H1 (cell line): ENCODE measurements at regions not wholly inside any gene's neighbourhood (a gene's known extent, or its start where the extent isn't known, plus 50 kb on each side); places are given as distances from the start of the nearest gene placed in this dataset.

Source experiments
- CTCF ChIA-PET: fragments of 300-600 bp; sonication (Branson Sonifier 250); formaldehyde crosslinking; loops from one replicate; lab custom pipeline; 2021; ENCODE audit not compliant: partially characterized antibody; lab: Charles Lee
- POLR2A ChIA-PET: fragments of 300-600 bp; sonication (Branson Sonifier 250); formaldehyde crosslinking; loops from one replicate; lab custom pipeline; 2021; ENCODE audit warnings: inconsistent platforms; ENCODE audit not compliant: partially characterized antibody; lab: Charles Lee
- DNase-seq, 2 experiments: peaks; one replicate each; pipeline versions ENCODE4 v3.0.0 to v3.0.0-alpha.2; 2010 to 2022; ENCODE audit warnings: low spot score in 2 of 2, low read depth in 1 of 2, mixed read lengths in 1 of 2
- FAIRE-seq: peaks from 2 replicates; lab custom pipeline; 2011; peaks lifted over from hg19 to GRCh38; lab: Jason Lieb, UNC
- H2AFZ ChIP-seq: 2 replicates; pipeline ENCODE4 v1.8.1; 2012; ENCODE audit warnings: low read length, inconsistent platforms
- H2AK5ac ChIP-seq: 2 replicates; pipeline ENCODE4 v1.6.1; 2013; ENCODE audit warnings: low read depth, low read length
- H2BK120ac ChIP-seq: replicated peaks from 2 replicates; pipeline ENCODE3; 2013; ENCODE audit warnings: low read depth, low read length, inconsistent platforms
- H2BK12ac ChIP-seq: 2 replicates; pipeline ENCODE4 v1.6.1; 2013; ENCODE audit warnings: low read depth, low read length
- H2BK15ac ChIP-seq: 2 replicates; pipeline ENCODE4 v1.6.1; 2013; ENCODE audit warnings: low read length
- H2BK20ac ChIP-seq: 2 replicates; pipeline ENCODE4 v1.6.1; 2013; ENCODE audit warnings: low read length
- H2BK5ac ChIP-seq: 2 replicates; pipeline ENCODE4 v1.6.1; 2013; ENCODE audit warnings: low read depth, low read length
- H3K14ac ChIP-seq: 2 replicates; pipeline ENCODE4 v1.6.1; 2013; ENCODE audit warnings: inconsistent platforms; ENCODE audit not compliant: insufficient read length
- H3K18ac ChIP-seq: 2 replicates; pipeline ENCODE4 v1.6.1; 2013; ENCODE audit warnings: low read length; ENCODE audit errors: extremely low read depth
- H3K23ac ChIP-seq: 2 replicates; pipeline ENCODE4 v1.6.1; 2013; ENCODE audit warnings: inconsistent platforms; ENCODE audit not compliant: insufficient read length
- H3K23me2 ChIP-seq: 2 replicates; pipeline ENCODE4 v1.6.1; 2013; ENCODE audit warnings: low read depth, low read length
- H3K27ac ChIP-seq: 2 replicates; pipeline ENCODE4 v1.6.1; 2011; ENCODE audit warnings: low read depth, low read length, inconsistent platforms
- H3K27me3 ChIP-seq, 4 experiments: replicated peaks in 1 of 4; 1 replicate in 1 of 4; 2 replicates in 3 of 4; pipeline versions ENCODE4 v1.6.1 to v1.8.1; 2011 to 2013; ENCODE audit warnings: low read length in 3 of 4, mild to moderate bottlenecking in 3 of 4, inconsistent platforms in 2 of 4, mixed read lengths in 2 of 4, moderate library complexity in 1 of 4; ENCODE audit not compliant: control insufficient read depth in 3 of 4, insufficient read depth in 3 of 4; ENCODE audit errors: extremely low read depth in 1 of 4
- H3K36me3 ChIP-seq, 4 experiments: 2 replicates each; pipeline versions ENCODE4 v1.6.1 to v1.8.1; 2011 to 2013; ENCODE audit warnings: mild to moderate bottlenecking in 4 of 4, low read length in 3 of 4, moderate library complexity in 2 of 4, control low read depth in 1 of 4, inconsistent platforms in 1 of 4; ENCODE audit not compliant: insufficient read depth in 4 of 4, control insufficient read depth in 2 of 4
- H3K4ac ChIP-seq: replicated peaks from 2 replicates; pipeline ENCODE3; 2013; ENCODE audit warnings: low read length, low read depth, mixed read lengths, inconsistent platforms; ENCODE audit not compliant: insufficient read length
- H3K4me1 ChIP-seq, 4 experiments: replicated peaks in 1 of 4; 1 replicate in 1 of 4; 2 replicates in 3 of 4; pipeline versions ENCODE4 v1.6.1 to v1.8.1; 2011 to 2013; ENCODE audit warnings: low read length in 3 of 4, inconsistent platforms in 2 of 4, mixed read lengths in 1 of 4; ENCODE audit not compliant: insufficient read depth in 4 of 4, control insufficient read depth in 3 of 4
- H3K4me2 ChIP-seq, 2 experiments: 2 replicates each; pipeline versions ENCODE4 v1.6.1 to v1.8.1; 2011 to 2013; ENCODE audit warnings: low read depth in 2 of 2, low read length in 2 of 2, control low read depth in 1 of 2, inconsistent platforms in 1 of 2, mild to moderate bottlenecking in 1 of 2; ENCODE audit not compliant: insufficient read depth in 1 of 2
- H3K4me3 ChIP-seq, 4 experiments: fragments of 200-600, 300-600 bp in 1 of 4; sonication (generic), shearing (Covaris generic), sonication (Bioruptor Twin) in 1 of 4; 2 replicates each; pipeline versions ENCODE4 v1.5.1 to v1.8.1; 2011 to 2016; ENCODE audit warnings: low read length in 4 of 4, low read depth in 3 of 4, control low read depth in 2 of 4, inconsistent platforms in 2 of 4, mild to moderate bottlenecking in 2 of 4, mixed read lengths in 1 of 4, moderate library complexity in 1 of 4; ENCODE audit not compliant: insufficient read depth in 2 of 4; ENCODE audit errors: extremely low read depth in 1 of 4
- H3K56ac ChIP-seq: replicated peaks from 2 replicates; pipeline ENCODE3; 2013; ENCODE audit warnings: low read depth, mild to moderate bottlenecking, mixed read lengths, low read length, inconsistent platforms; ENCODE audit not compliant: insufficient read length
- H3K79me1 ChIP-seq: 2 replicates; pipeline ENCODE4 v1.6.1; 2013; ENCODE audit warnings: low read depth, low read length, control low read depth
- H3K79me2 ChIP-seq, 2 experiments: 2 replicates each; pipeline versions ENCODE4 v1.6.1 to v1.8.1; 2012 to 2013; ENCODE audit warnings: low read length in 2 of 2, mild to moderate bottlenecking in 2 of 2, inconsistent platforms in 1 of 2; ENCODE audit not compliant: insufficient read depth in 2 of 2, control insufficient read depth in 1 of 2
- H3K9ac ChIP-seq, 4 experiments: replicated peaks in 1 of 4; 1 replicate in 1 of 4; 2 replicates in 3 of 4; pipeline versions ENCODE4 v1.6.1 to v1.8.1; 2011 to 2013; ENCODE audit warnings: low read depth in 3 of 4, low read length in 3 of 4, control low read depth in 2 of 4, mild to moderate bottlenecking in 2 of 4, moderate library complexity in 2 of 4, inconsistent platforms in 1 of 4; ENCODE audit errors: extremely low read depth in 1 of 4
- H3K9me3 ChIP-seq, 2 experiments: 2 replicates each; pipeline versions ENCODE4 v1.6.1 to v1.8.1; 2012 to 2013; ENCODE audit warnings: mild to moderate bottlenecking in 2 of 2, moderate library complexity in 2 of 2, control low read depth in 1 of 2, inconsistent platforms in 1 of 2, low read depth in 1 of 2, low read length in 1 of 2, mixed read lengths in 1 of 2; ENCODE audit not compliant: insufficient read depth in 2 of 2
- H4K20me1 ChIP-seq, 2 experiments: replicated peaks in 1 of 2; 2 replicates each; pipeline versions ENCODE3 to v1.8.1; 2011 to 2013; ENCODE audit warnings: inconsistent platforms in 2 of 2, low read length in 2 of 2, mild to moderate bottlenecking in 1 of 2; ENCODE audit not compliant: insufficient read depth in 2 of 2, control insufficient read depth in 1 of 2
- H4K5ac ChIP-seq: 2 replicates; pipeline ENCODE4 v1.6.1; 2013; ENCODE audit warnings: low read length, low read depth, mixed read lengths, inconsistent platforms; ENCODE audit not compliant: insufficient read length
- H4K8ac ChIP-seq: 2 replicates; pipeline ENCODE4 v1.8.0; 2013; ENCODE audit warnings: mild to moderate bottlenecking, moderate library complexity, low read length, inconsistent platforms; ENCODE audit not compliant: insufficient read depth; ENCODE audit errors: extremely low read depth
- H4K91ac ChIP-seq: replicated peaks from 2 replicates; pipeline ENCODE3; 2013; ENCODE audit warnings: low read length, mixed read lengths, inconsistent platforms; ENCODE audit not compliant: insufficient read length
- ASH2L ChIP-seq: fragments of 200-600, 300-600 bp; sonication (generic); IDR thresholded peaks from one replicate; pipeline ENCODE4 v1.7.1; 2017; ENCODE audit warnings: low read length
- ATF2 ChIP-seq: IDR thresholded peaks from 2 replicates; pipeline ENCODE4 v1.6.1; 2012; ENCODE audit warnings: low read length, inconsistent platforms
- BACH1 ChIP-seq: IDR thresholded peaks from 2 replicates; pipeline ENCODE4 v1.6.1; 2012; ENCODE audit warnings: low read length, improper control_type of control experiment
- BCL11A ChIP-seq, 2 experiments: IDR thresholded peaks; one replicate each; pipeline ENCODE4 v1.6.1; 2011; ENCODE audit warnings: low read depth in 2 of 2, low read length in 2 of 2, mild to moderate bottlenecking in 2 of 2
- CHD2 ChIP-seq: IDR thresholded peaks from 2 replicates; pipeline ENCODE4 v1.6.1; 2012; ENCODE audit warnings: low read length, improper control_type of control experiment
- JUND ChIP-seq: IDR thresholded peaks from 2 replicates; pipeline ENCODE4 v1.6.1; 2011; ENCODE audit warnings: mild to moderate bottlenecking, improper control_type of control experiment, low read length
- MAFK ChIP-seq: IDR thresholded peaks from 2 replicates; pipeline ENCODE4 v1.6.1; 2012; ENCODE audit warnings: low read depth, mild to moderate bottlenecking, improper control_type of control experiment, low read length
- MAX ChIP-seq: IDR thresholded peaks from 2 replicates; pipeline ENCODE4 v1.6.1; 2012; ENCODE audit warnings: inconsistent platforms
- SIX5 ChIP-seq: IDR thresholded peaks from 2 replicates; pipeline ENCODE4 v1.6.1; 2011; ENCODE audit warnings: mild to moderate bottlenecking, low read depth, low read length
- SP4 ChIP-seq: IDR thresholded peaks from 2 replicates; pipeline ENCODE4 v1.6.1; 2012; ENCODE audit warnings: low read length, inconsistent platforms
- SUZ12 ChIP-seq: fragments of 200-600 bp; sonication (generic); IDR thresholded peaks from 2 replicates; pipeline ENCODE4 v1.6.1; 2012; ENCODE audit warnings: mild to moderate bottlenecking, inconsistent platforms, low read length, moderate library complexity, mixed read lengths
- WGBS, 2 experiments: shearing (Covaris generic) in 1 of 2; methylation state at CpG; one replicate each; pipeline versions ENCODE4 v1.1.6 to v1.1.7; 2013 to 2015; ENCODE audit warnings: low lambda C conversion rate in 2 of 2, mixed read lengths in 2 of 2, inconsistent platforms in 1 of 2, low coverage in 1 of 2, missing lambda C conversion rate in 1 of 2; ENCODE audit not compliant: insufficient replicate concordance in 2 of 2, insufficient coverage in 1 of 2, insufficient read length in 1 of 2; ENCODE audit errors: extremely low coverage in 1 of 2, missing lambda C conversion rate in 1 of 2; 5-methylcytosine and 5-hydroxymethylcytosine counted together

DNA sequence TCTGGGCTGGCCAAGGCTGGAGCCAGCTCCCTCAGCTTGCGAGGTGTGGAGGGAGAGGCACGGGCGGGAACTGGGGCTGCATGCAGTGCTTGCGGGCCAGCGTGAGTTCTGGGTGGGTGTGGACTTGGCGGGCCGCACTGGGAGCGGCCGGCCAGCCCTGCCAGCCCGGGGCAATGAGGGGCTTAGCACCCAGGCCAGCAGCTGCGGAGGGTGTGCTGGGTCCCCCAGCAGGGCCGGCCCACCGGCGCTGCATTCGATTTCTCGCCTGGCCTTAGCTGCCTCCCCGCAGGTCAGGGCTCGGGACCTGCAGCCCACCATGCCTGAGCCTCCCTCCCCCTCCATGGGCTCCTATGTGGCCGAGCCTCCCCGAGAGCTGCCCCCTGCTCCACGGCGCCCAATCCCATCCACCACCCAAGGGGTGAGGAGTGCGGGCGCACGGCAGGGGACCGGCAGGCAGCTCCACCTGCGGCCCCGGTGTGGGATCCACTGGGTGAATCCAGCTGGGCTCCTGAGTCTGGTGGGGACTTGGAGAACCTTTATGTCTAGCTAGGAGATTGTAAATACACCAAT is 302.6 kb upstream of the ADAMTS16 start:
- Histone ChIP-seq H3K4ac (no peak overlapping the region), H4K5ac (no peak overlapping the region), H3K56ac (no peak overlapping the region), H3K18ac (no peak overlapping the region), H3K9me3 (peaks cover 0 to 9% of the 10 kb centered on the region in 2 experiments; a peak in 1 of 4 replicates), H3K4me2 (no peak overlapping the region), H4K91ac (no peak overlapping the region), H2BK12ac (no peak overlapping the region), H3K9ac (no peak overlapping the region), H4K20me1 (no peaks in the 10 kb centered on the region), H3K79me1 (no peaks in the 10 kb centered on the region), H3K14ac (no peak overlapping the region), H2BK15ac (no peak overlapping the region), H2AFZ (no peak overlapping the region), H2AK5ac (no peak overlapping the region), H3K27ac (no peak overlapping the region), H2BK20ac (no peak overlapping the region), H3K23ac (no peak overlapping the region), H3K79me2 (no peaks in the 10 kb centered on the region), H4K8ac (no peak overlapping the region), H3K4me3 (no peak overlapping the region), H3K36me3 (no peaks in the 10 kb centered on the region; a peak in 1 of 8 replicates), H3K23me2 (no peaks in the 10 kb centered on the region), H2BK120ac (no peak overlapping the region), H3K27me3 (no peaks in the 10 kb centered on the region), H3K4me1 (no peaks in the 10 kb centered on the region), H2BK5ac (no peak overlapping the region)
- CTCF ChIA-PET: interaction anchor here (1.1 kb wide), 1 partner anchor 139 kb away, joined by 3 read pairs; no protein-coding TSS in a partner anchor
- no peak for FAIRE-seq
- POLR2A ChIA-PET: no interaction called here
- no peak for DNase-seq
- 92% methylated on average over 10 of the region's 28 CpGs; no CpG with 5 or more reads in 1 of the 2 experiments for WGBS, 2 experiments
- TF ChIP-seq ASH2L: no peak
- TF ChIP-seq SP4: no peak
- TF ChIP-seq SUZ12: no peak
- TF ChIP-seq JUND: no peak
- no peak for TF ChIP-seq ATF2
- TF ChIP-seq SIX5: no peak
- TF ChIP-seq BACH1: no peak
- no peak for TF ChIP-seq MAFK
- TF ChIP-seq BCL11A (IDR thresholded peaks at IDR 0.05; ENCODE audit: low read depth in 2 of 2, low read length in 2 of 2): no peak
- TF ChIP-seq MAX: no peak
- TF ChIP-seq CHD2: no peak
